ENCODE measurements at regions not wholly inside any gene's neighbourhood (a gene's known extent, or its start where the extent isn't known, plus 50 kb on each side); places are given as distances from the start of the nearest gene placed in this dataset.

GRCh38 chr12:125208942-125209341 is 143.7 kb downstream of the AACS start:
- no peak overlapping the region for H3K4me3 ChIP-seq (ENCODE audit: control extremely low read depth in 1 of 5, extremely low read depth in 1 of 5, insufficient read depth in 1 of 5, low read depth in 2 of 5, low read length in 4 of 5)
- no peak overlapping the region for H2AFZ ChIP-seq (ENCODE audit: insufficient read depth, low read depth, low read length, poor library complexity, severe bottlenecking)
- H3K4me1 Mint-ChIP-seq: no peaks in the 10 kb centered on the region
- no peaks in the 10 kb centered on the region for H3K79me2 ChIP-seq (ENCODE audit: control insufficient read depth, insufficient read depth, low read length)
- H3K4me1 ChIP-seq (ENCODE audit: control insufficient read depth in 2 of 2, insufficient read depth in 2 of 2, low read length in 2 of 2): no peaks in the 10 kb centered on the region
- no peaks in the 10 kb centered on the region for H3K36me3 ChIP-seq (replicated peaks in 1 of 2; ENCODE audit: control extremely low read depth in 1 of 2, control insufficient read depth in 1 of 2, extremely low read depth in 1 of 2, insufficient read depth in 2 of 2, low read length in 1 of 2)
- H3K4me3 Mint-ChIP-seq: no peak overlapping the region
- H3K27ac Mint-ChIP-seq: no peak overlapping the region
- H3K27ac ChIP-seq (ENCODE audit: low read length in 2 of 2): no peak overlapping the region
- peaks cover 0 to 3% (median 0%) of the 10 kb centered on the region in 4 experiments for H3K27me3 ChIP-seq (replicated peaks in 1 of 4; ENCODE audit: control extremely low read depth in 1 of 4, control insufficient read depth in 3 of 4, insufficient read depth in 4 of 4, low read length in 3 of 4)
- no peaks in the 10 kb centered on the region for H4K20me1 ChIP-seq (ENCODE audit: control insufficient read depth, insufficient read depth, low read length, poor library complexity, severe bottlenecking)
- POLR2A ChIA-PET: no interaction called here
- no peak overlapping the region for H3K4me2 ChIP-seq (replicated peaks; ENCODE audit: low read depth, low read length, poor library complexity, severe bottlenecking)
- intact Hi-C loops (cut with micrococcal nuclease): no loop called here
- H3K9ac ChIP-seq (ENCODE audit: low read length): no peak overlapping the region
- H3K27me3 Mint-ChIP-seq: peaks cover 31% of the 10 kb centered on the region
- CTCF ChIA-PET: no interaction called here
- ATAC-seq (ENCODE audit: low read depth) (no peak), DNase-seq (no peak)
- WGBS (ENCODE audit: insufficient coverage): 86% methylated on average over 12 of the region's 12 CpGs
- no peaks in the 10 kb centered on the region for H3K9me3 ChIP-seq (ENCODE audit: control extremely low read depth in 1 of 3, control insufficient read depth in 2 of 3, insufficient read depth in 1 of 3, low read length in 2 of 3)
- TF ChIP-seq CTCF (IDR thresholded peaks at IDR 0.05): no peak
- TF ChIP-seq EZH2 (IDR thresholded peaks at IDR 0.05; ENCODE audit: borderline replicate concordance, insufficient read depth, low read depth, low read length, poor library complexity, severe bottlenecking): no peak
- no peaks in the 10 kb centered on the region for H3K9me3 Mint-ChIP-seq (ENCODE audit: insufficient read depth)

DNA sequence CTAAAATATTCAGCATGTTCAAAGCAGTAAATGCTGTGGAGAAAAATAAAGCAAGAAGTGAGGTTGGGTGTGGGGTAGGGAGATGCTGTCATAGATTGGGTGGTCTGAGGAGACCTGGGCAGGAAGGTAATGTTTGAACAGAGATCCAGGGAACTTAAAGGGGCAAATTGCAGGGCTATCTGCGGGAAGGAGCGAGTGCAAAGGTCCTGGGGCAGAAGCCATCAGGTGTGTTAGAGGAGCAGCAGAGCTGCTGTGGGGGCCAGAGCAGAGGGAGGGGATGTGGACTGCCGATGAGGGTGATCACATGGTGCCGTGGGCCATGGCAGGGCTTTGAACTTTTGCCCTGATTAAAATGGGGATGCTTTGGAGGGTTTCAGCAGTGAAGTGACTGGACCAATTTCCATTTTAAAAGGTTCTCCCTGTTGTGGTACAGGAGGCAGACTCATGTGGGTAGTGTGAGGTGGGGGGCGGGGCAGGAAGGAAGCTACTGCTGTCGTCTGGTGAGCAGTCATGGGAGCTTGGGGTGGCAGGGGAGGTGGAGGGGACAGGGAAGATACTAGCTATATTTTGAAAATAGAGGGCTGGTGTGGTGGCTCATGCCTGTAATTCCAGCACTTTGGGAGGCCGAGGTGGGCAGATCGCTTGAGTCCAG is 145.0 kb downstream of the AACS start:
- H3K9me3 Mint-ChIP-seq (ENCODE audit: insufficient read depth): peaks cover 2% of the 10 kb centered on the region
- Histone ChIP-seq H2AFZ (ENCODE audit: insufficient read depth, low read depth, low read length, poor library complexity, severe bottlenecking) (no peak overlapping the region), H3K27me3 (replicated peaks in 1 of 4; ENCODE audit: control extremely low read depth in 1 of 4, control insufficient read depth in 3 of 4, insufficient read depth in 4 of 4, low read length in 3 of 4) (peaks cover 0 to 3% (median 0%) of the 10 kb centered on the region in 4 experiments), H3K27ac (ENCODE audit: low read length in 2 of 2) (no peak overlapping the region), H3K4me2 (replicated peaks; ENCODE audit: low read depth, low read length, poor library complexity, severe bottlenecking) (no peak overlapping the region), H4K20me1 (ENCODE audit: control insufficient read depth, insufficient read depth, low read length, poor library complexity, severe bottlenecking) (no peaks in the 10 kb centered on the region), H3K36me3 (replicated peaks in 1 of 2; ENCODE audit: control extremely low read depth in 1 of 2, control insufficient read depth in 1 of 2, extremely low read depth in 1 of 2, insufficient read depth in 2 of 2, low read length in 1 of 2) (no peaks in the 10 kb centered on the region), H3K9ac (ENCODE audit: low read length) (no peak overlapping the region), H3K4me1 (ENCODE audit: control insufficient read depth in 2 of 2, insufficient read depth in 2 of 2, low read length in 2 of 2) (no peaks in the 10 kb centered on the region), H3K79me2 (ENCODE audit: control insufficient read depth, insufficient read depth, low read length) (no peaks in the 10 kb centered on the region), H3K4me3 (ENCODE audit: control extremely low read depth in 1 of 5, extremely low read depth in 1 of 5, insufficient read depth in 1 of 5, low read depth in 2 of 5, low read length in 4 of 5) (no peak overlapping the region), H3K9me3 (ENCODE audit: control extremely low read depth in 1 of 3, control insufficient read depth in 2 of 3, insufficient read depth in 1 of 3, low read length in 2 of 3) (peaks cover 0 to 9% (median 0%) of the 10 kb centered on the region in 3 donors)
- no peaks in the 10 kb centered on the region for H3K4me1 Mint-ChIP-seq
- no peak for DNase-seq
- intact Hi-C loops (cut with micrococcal nuclease): no loop called here
- POLR2A ChIA-PET: interaction anchor here (0.6 kb wide), 1 partner anchor 110 kb away, joined by 3 read pairs; no protein-coding TSS in a partner anchor
- 76% methylated on average over 8 of the region's 8 CpGs for WGBS (ENCODE audit: insufficient coverage)
- H3K27me3 Mint-ChIP-seq: peaks cover 31% of the 10 kb centered on the region
- no peak for TF ChIP-seq CTCF (IDR thresholded peaks at IDR 0.05)
- no peak for TF ChIP-seq EZH2 (IDR thresholded peaks at IDR 0.05; ENCODE audit: borderline replicate concordance, insufficient read depth, low read depth, low read length, poor library complexity, severe bottlenecking)
- no peak overlapping the region for H3K4me3 Mint-ChIP-seq
- ATAC-seq (ENCODE audit: low read depth): no peak
- CTCF ChIA-PET: no interaction called here
- H3K27ac Mint-ChIP-seq: no peak overlapping the region

Data from B cell (primary cell).